H9 (cell line): ENCODE measurements at regions not wholly inside any gene's neighbourhood (a gene's known extent, or its start where the extent isn't known, plus 50 kb on each side); places are given as distances from the start of the nearest gene placed in this dataset.

Source experiments
- DNase-seq: peaks from one replicate; pipeline ENCODE4 v3.0.0-alpha.2; 2017
- H2AFZ ChIP-seq: one replicate; pipeline ENCODE4 v1.6.1; 2013; ENCODE audit warnings: mild to moderate bottlenecking, low read length, control low read depth, moderate library complexity
- H2AK5ac ChIP-seq: 2 replicates; pipeline ENCODE4 v1.6.1; 2013; ENCODE audit warnings: low read length, control low read depth, mixed read lengths; ENCODE audit not compliant: insufficient read length
- H2BK120ac ChIP-seq: one replicate; pipeline ENCODE4 v1.6.1; 2013; ENCODE audit warnings: low read depth, mild to moderate bottlenecking, low read length, control low read depth, inconsistent platforms; ENCODE audit not compliant: poor library complexity, severe bottlenecking
- H2BK12ac ChIP-seq: 2 replicates; pipeline ENCODE4 v1.6.1; 2013; ENCODE audit warnings: low read length, control low read depth, mixed read lengths, low read depth; ENCODE audit not compliant: insufficient read length
- H2BK15ac ChIP-seq: 2 replicates; pipeline ENCODE4 v1.6.1; 2013; ENCODE audit warnings: low read depth, low read length, control low read depth
- H2BK20ac ChIP-seq: one replicate; pipeline ENCODE4 v1.6.1; 2013; ENCODE audit warnings: low read depth, mild to moderate bottlenecking, low read length, control low read depth, inconsistent platforms; ENCODE audit not compliant: poor library complexity, severe bottlenecking
- H2BK5ac ChIP-seq: 2 replicates; pipeline ENCODE4 v1.6.1; 2013; ENCODE audit warnings: low read length, control low read depth, mixed read lengths; ENCODE audit not compliant: insufficient read length
- H3K14ac ChIP-seq: 2 replicates; pipeline ENCODE4 v1.6.1; 2013; ENCODE audit warnings: low read length, control low read depth; ENCODE audit not compliant: insufficient read depth
- H3K18ac ChIP-seq: 2 replicates; pipeline ENCODE4 v1.6.1; 2013; ENCODE audit warnings: low read depth, mild to moderate bottlenecking, mixed read lengths, low read length, control low read depth; ENCODE audit not compliant: insufficient read length
- H3K23ac ChIP-seq: 2 replicates; pipeline ENCODE4 v1.6.1; 2013; ENCODE audit warnings: low read length, control low read depth, mixed read lengths, low read depth; ENCODE audit not compliant: insufficient read length
- H3K23me2 ChIP-seq: 2 replicates; pipeline ENCODE4 v1.6.1; 2013; ENCODE audit warnings: low read depth, mild to moderate bottlenecking, mixed read lengths, low read length, control low read depth; ENCODE audit not compliant: insufficient read length, poor library complexity, severe bottlenecking
- H3K27ac ChIP-seq: 2 replicates; pipeline ENCODE4 v1.5.1; 2013; ENCODE audit warnings: low read length, control low read depth, mixed read lengths, low read depth; ENCODE audit not compliant: insufficient read length
- H3K27me3 ChIP-seq: 2 replicates; pipeline ENCODE4 v1.6.1; 2013; ENCODE audit warnings: low read length, control low read depth, inconsistent platforms; ENCODE audit not compliant: insufficient read depth
- H3K4ac ChIP-seq: 2 replicates; pipeline ENCODE4 v1.6.1; 2013; ENCODE audit warnings: low read depth, mild to moderate bottlenecking, control low read depth, inconsistent platforms, low read length, moderate library complexity
- H3K4me1 ChIP-seq: 2 replicates; pipeline ENCODE4 v1.6.1; 2013; ENCODE audit warnings: low read length, control low read depth, inconsistent platforms; ENCODE audit not compliant: insufficient read depth
- H3K4me2 ChIP-seq: 2 replicates; pipeline ENCODE4 v1.6.1; 2013; ENCODE audit warnings: low read length, control low read depth, mixed read lengths; ENCODE audit not compliant: insufficient read length, insufficient read depth
- H3K56ac ChIP-seq: 2 replicates; pipeline ENCODE4 v1.6.1; 2013; ENCODE audit warnings: low read depth, mild to moderate bottlenecking, mixed read lengths, low read length, control low read depth; ENCODE audit not compliant: insufficient read length
- H3K79me1 ChIP-seq: 2 replicates; pipeline ENCODE4 v1.6.1; 2013; ENCODE audit warnings: low read depth, mild to moderate bottlenecking, moderate library complexity, low read length, control low read depth, inconsistent platforms; ENCODE audit not compliant: insufficient read depth, poor library complexity, severe bottlenecking
- H3K79me2 ChIP-seq: 2 replicates; pipeline ENCODE4 v1.6.1; 2013; ENCODE audit warnings: low read length, control low read depth, inconsistent platforms; ENCODE audit not compliant: insufficient read depth
- H3K9ac ChIP-seq: 2 replicates; pipeline ENCODE4 v1.6.1; 2013; ENCODE audit warnings: low read length, control low read depth, mixed read lengths; ENCODE audit not compliant: insufficient read length; ENCODE audit errors: extremely low read depth
- H3K9me3 ChIP-seq: one replicate; pipeline ENCODE4 v1.6.1; 2013; ENCODE audit warnings: low read depth, low read length, inconsistent platforms; ENCODE audit not compliant: control insufficient read depth
- H3T11ph ChIP-seq: one replicate; pipeline ENCODE4 v1.6.1; 2013; ENCODE audit warnings: mild to moderate bottlenecking, low read length, control low read depth, inconsistent platforms
- H4K20me1 ChIP-seq: one replicate; pipeline ENCODE4 v1.6.1; 2013; ENCODE audit not compliant: control insufficient read depth, insufficient read length, insufficient read depth
- H4K5ac ChIP-seq: 2 replicates; pipeline ENCODE4 v1.6.1; 2013; ENCODE audit warnings: low read depth, mild to moderate bottlenecking, mixed read lengths, low read length, control low read depth; ENCODE audit not compliant: insufficient read length
- H4K8ac ChIP-seq: replicated peaks from 2 replicates; pipeline ENCODE4 v1.6.1; 2013; ENCODE audit warnings: low read length, control low read depth, mixed read lengths, low read depth; ENCODE audit not compliant: insufficient read length
- H4K91ac ChIP-seq: 2 replicates; pipeline ENCODE4 v1.6.1; 2013; ENCODE audit warnings: low read depth, mild to moderate bottlenecking, moderate library complexity, mixed read lengths, low read length, control low read depth; ENCODE audit not compliant: insufficient read length
- H3K27ac Mint-ChIP-seq, 3 experiments: 2 replicates in 2 of 3; 3 replicates in 1 of 3; pipeline ENCODE4 v1.8.0; 2020 to 2021; ENCODE audit warnings: mixed read lengths in 3 of 3, mild to moderate bottlenecking in 1 of 3, moderate library complexity in 1 of 3
- H3K27me3 Mint-ChIP-seq: 2 replicates; pipeline ENCODE4 v1.8.0; 2021; ENCODE audit warnings: low read depth, mild to moderate bottlenecking, moderate library complexity, mixed read lengths
- H3K36me3 Mint-ChIP-seq, 3 experiments: 2 replicates in 2 of 3; 3 replicates in 1 of 3; pipeline ENCODE4 v1.8.0; 2020 to 2021; ENCODE audit warnings: low read depth in 3 of 3, mixed read lengths in 3 of 3; ENCODE audit not compliant: insufficient read depth in 1 of 3
- H3K4me1 Mint-ChIP-seq, 2 experiments: 2 replicates each; pipeline ENCODE4 v1.8.0; 2020; ENCODE audit warnings: mixed read lengths in 2 of 2
- H3K4me3 Mint-ChIP-seq, 2 experiments: 2 replicates in 1 of 2; 3 replicates in 1 of 2; pipeline ENCODE4 v1.8.0; 2020 to 2021; ENCODE audit warnings: mild to moderate bottlenecking in 2 of 2, mixed read lengths in 2 of 2, moderate library complexity in 1 of 2
- H3K9me3 Mint-ChIP-seq, 2 experiments: 2 replicates in 1 of 2; 3 replicates in 1 of 2; pipeline ENCODE4 v1.8.0; 2020; ENCODE audit warnings: mild to moderate bottlenecking in 2 of 2, mixed read lengths in 2 of 2, moderate library complexity in 1 of 2
- CTCF ChIP-seq: fragments of 200-600 bp; sonication (generic); conservative IDR thresholded peaks from 3 replicates; pipeline ENCODE4 v1.8.0; 2021; ENCODE audit warnings: antibody characterized with exemption, mild to moderate bottlenecking

- Mint-ChIP-seq H3K27me3 (no peaks in the 10 kb centered on the region), H3K9me3 (peaks cover 0 to 5% of the 10 kb centered on the region in 2 experiments; a peak in 3 of 5 replicates), H3K4me3 (no peak overlapping the region), H3K27ac (no peak overlapping the region), H3K4me1 (no peaks in the 10 kb centered on the region), H3K36me3 (peaks cover 0 to 3% (median 2%) of the 10 kb centered on the region in 3 experiments; a peak in 4 of 7 replicates)
- Histone ChIP-seq H3K23me2 (no peaks in the 10 kb centered on the region), H2BK12ac (no peak overlapping the region), H4K91ac (no peak overlapping the region), H2BK20ac (no peak overlapping the region), H2BK5ac (no peak overlapping the region), H3K4ac (no peak overlapping the region), H3K56ac (no peak overlapping the region), H3K79me1 (no peaks in the 10 kb centered on the region), H4K8ac (no peak overlapping the region), H3K9me3 (no peaks in the 10 kb centered on the region), H3K9ac (no peak overlapping the region), H3K14ac (no peak overlapping the region), H4K20me1 (no peaks in the 10 kb centered on the region), H2BK15ac (no peak overlapping the region), H3K4me2 (no peak overlapping the region), H4K5ac (no peak overlapping the region), H2BK120ac (no peak overlapping the region), H3K4me1 (no peaks in the 10 kb centered on the region), H3K23ac (no peak overlapping the region), H3K27ac (no peak overlapping the region), H3T11ph (no peak overlapping the region), H3K27me3 (no peaks in the 10 kb centered on the region), H3K18ac (no peak overlapping the region), H3K79me2 (no peaks in the 10 kb centered on the region), H2AFZ (no peak overlapping the region), H2AK5ac (no peak overlapping the region)
- TF ChIP-seq CTCF, result no peak
- DNase-seq, result no peak
Measured at GRCh38 chr3:191637611-191638010, 176.6 kb downstream of the PYDC2 start.
